ENCODE measurements at regions not wholly inside any gene's neighbourhood (a gene's known extent, or its start where the extent isn't known, plus 50 kb on each side); places are given as distances from the start of the nearest gene placed in this dataset.

GRCh38 chrX:39911278-39911897 lies 186.4 kb downstream of the BCOR start:
- Histone ChIP-seq H2AFZ (ENCODE audit: low read depth, low read length) (no peak overlapping the region), H3K4me3 (no peak overlapping the region), H3K79me2 (ENCODE audit: control insufficient read depth, insufficient read depth, low read length) (no peaks in the 10 kb centered on the region), H3K9me1 (ENCODE audit: control insufficient read depth, insufficient read depth, low read length) (no peaks in the 10 kb centered on the region), H4K20me1 (replicated peaks; ENCODE audit: control insufficient read depth, insufficient read depth, low read length) (no peaks in the 10 kb centered on the region), H3K27ac (ENCODE audit: extremely low read depth, low read depth, low read length) (no peak overlapping the region), H3K36me3 (ENCODE audit: control insufficient read depth, insufficient read depth, low read length) (no peaks in the 10 kb centered on the region), H3K9me3 (replicated peaks; ENCODE audit: control insufficient read depth, insufficient read depth, low read depth, low read length) (no peaks in the 10 kb centered on the region), H3K4me1 (replicated peaks in 1 of 2; ENCODE audit: control insufficient read depth in 2 of 2, insufficient read depth in 2 of 2, low read length in 2 of 2) (no peaks in the 10 kb centered on the region; a peak in 1 of 5 replicates), H3K9ac (ENCODE audit: insufficient read depth in 1 of 2, low read depth in 2 of 2, low read length in 2 of 2) (no peak overlapping the region), H3K27me3 (ENCODE audit: control insufficient read depth in 2 of 2, insufficient read depth in 2 of 2, low read length in 2 of 2) (no peaks in the 10 kb centered on the region), H3K4me2 (ENCODE audit: insufficient read depth, low read length) (no peak overlapping the region)
- intact Hi-C loops (cut with micrococcal nuclease) (no loop called here), in situ Hi-C loops (cut with MboI) (no loop called here)
- FAIRE-seq (no peak), DNase-seq (ENCODE audit: extremely low read depth in 1 of 4, low spot score in 3 of 4) (no peak), ATAC-seq (no peak)
- TF ChIP-seq RCOR1 (IDR thresholded peaks at IDR 0.05; ENCODE audit: borderline replicate concordance in 1 of 2, low read depth in 2 of 2, low read length in 2 of 2): 0 out of 4 replicates have a peak, but pooled peaks of 1 of the 2 experiments have one; percentile 17
- TF ChIP-seq PML (IDR thresholded peaks at IDR 0.05; ENCODE audit: low read length): no peak
- peak; percentile 76; the same call in 1 of the 2 replicates for TF ChIP-seq BCOR (IDR thresholded peaks at IDR 0.05)
- no peak for TF ChIP-seq CBX8 (IDR thresholded peaks at IDR 0.05; ENCODE audit: borderline replicate concordance, extremely low read depth, low read depth, low read length, poor library complexity, severe bottlenecking)
- TF ChIP-seq KDM1A (IDR thresholded peaks at IDR 0.05): peak in 1 of 2 experiments; percentile 34; a peak in 1 of 4 replicates
- TF ChIP-seq ZFP36 (IDR thresholded peaks at IDR 0.05; ENCODE audit: low read depth, low read length, partially characterized antibody): peak; percentile 28
- peak; percentile 76 for TF ChIP-seq CEBPB (tag; IDR thresholded peaks at IDR 0.05)
- no peak for TF ChIP-seq PCBP2 (IDR thresholded peaks at IDR 0.05; ENCODE audit: low read depth, low read length, poor library complexity, severe bottlenecking)
- TF ChIP-seq RBM25 (IDR thresholded peaks at IDR 0.05; ENCODE audit: low read depth, low read length, severe bottlenecking): peak; percentile 69
- CTCF ChIA-PET (ENCODE audit: low intra/inter-chr PET ratio): no interaction called here
- BruUV-seq (replicated peaks): no TSS peak
- WGBS (ENCODE audit: insufficient coverage, low coverage, missing lambda C conversion rate): 39% methylated on average over 10 of the region's 14 CpGs
- POLR2A ChIA-PET: interaction anchor here (0.7 kb wide), 2 partner anchors 69 to 171 kb away, joined by 3 read pairs; no protein-coding TSS in a partner anchor
